HG03460 (cell line): ENCODE measurements at regions not wholly inside any gene's neighbourhood (a gene's known extent, or its start where the extent isn't known, plus 50 kb on each side); places are given as distances from the start of the nearest gene placed in this dataset.
"Not testable (repeated sequence)": the region's sequence is repeated elsewhere in the genome, so short reads cannot be mapped to it uniquely, and the experiment has no call there.

Source experiments
- ATAC-seq: cut with Tn5 transposase; IDR thresholded peaks from one replicate; pipeline ENCODE4 v1.9.1; 2021; ENCODE audit not compliant: unreplicated experiment

DNA sequence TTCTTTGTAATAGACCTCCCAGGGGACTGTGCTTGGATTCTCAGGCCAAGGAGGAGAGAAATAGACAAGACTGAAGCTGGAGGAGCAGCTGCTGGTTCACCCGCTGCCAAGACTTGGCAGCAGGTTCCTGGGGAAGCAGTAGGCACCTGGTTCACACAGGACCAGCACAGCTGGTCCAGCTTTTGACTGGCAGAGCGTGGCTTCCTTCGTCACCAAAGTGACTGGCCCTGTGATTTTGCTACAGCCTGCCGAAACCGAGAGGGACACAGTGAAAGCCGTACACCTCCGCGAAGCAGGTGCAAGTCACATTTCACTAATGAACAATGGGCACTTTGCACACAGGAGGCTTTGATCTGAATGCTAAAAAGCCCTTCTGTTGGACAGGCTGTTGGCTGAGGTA, 199.0 kb downstream of the RNF144B start:
- no peak for ATAC-seq

- peak; percentile 90 for ATAC-seq
These were observed 208.8 kb downstream of the RNF144B start for GRCh38 chr6:18595774-18596530.

- peak; percentile 28 for ATAC-seq
These were observed 209.3 kb downstream of the RNF144B start for GRCh38 chr6:18596531-18596835.

GRCh38 chr6:18598551-18599264, 211.6 kb downstream of the RNF144B start:
- ATAC-seq, result no peak

- no peak for ATAC-seq
These were observed 213.1 kb downstream of the RNF144B start for GRCh38 chr6:18600255-18600654.

- no peak for ATAC-seq
These were observed 214.4 kb downstream of the RNF144B start for GRCh38 chr6:18601516-18602020.

DNA sequence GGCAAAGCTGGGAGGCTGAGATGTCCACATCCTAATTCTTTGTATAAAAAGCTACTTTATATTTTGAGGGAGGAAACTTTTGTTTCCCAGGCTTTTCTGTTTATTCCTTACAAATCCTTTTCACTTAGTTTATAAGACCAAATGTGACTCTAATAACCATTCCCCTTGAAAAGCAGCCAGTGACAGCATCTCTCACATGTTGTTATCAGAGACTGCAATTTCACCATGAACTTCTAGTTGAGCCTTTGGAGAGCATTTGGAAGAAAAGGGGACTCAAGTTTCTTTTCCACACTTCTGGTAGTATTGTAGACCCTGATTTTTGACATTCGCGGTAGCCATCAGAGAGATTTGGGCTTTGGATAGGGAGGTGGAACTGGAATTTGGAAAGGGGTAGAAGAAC, 215.8 kb downstream of the RNF144B start:
- ATAC-seq, result no peak

GRCh38 chr6:18603361-18603760, 216.2 kb downstream of the RNF144B start:
- ATAC-seq, result no peak

GRCh38 chr6:18605841-18606240, 218.7 kb downstream of the RNF144B start:
- ATAC-seq, result no peak

GRCh38 chr6:18609715-18610114, 222.6 kb downstream of the RNF144B start:
- no peak for ATAC-seq

- ATAC-seq, result no peak
These were observed 226.3 kb downstream of the RNF144B start for GRCh38 chr6:18613319-18613925.

DNA sequence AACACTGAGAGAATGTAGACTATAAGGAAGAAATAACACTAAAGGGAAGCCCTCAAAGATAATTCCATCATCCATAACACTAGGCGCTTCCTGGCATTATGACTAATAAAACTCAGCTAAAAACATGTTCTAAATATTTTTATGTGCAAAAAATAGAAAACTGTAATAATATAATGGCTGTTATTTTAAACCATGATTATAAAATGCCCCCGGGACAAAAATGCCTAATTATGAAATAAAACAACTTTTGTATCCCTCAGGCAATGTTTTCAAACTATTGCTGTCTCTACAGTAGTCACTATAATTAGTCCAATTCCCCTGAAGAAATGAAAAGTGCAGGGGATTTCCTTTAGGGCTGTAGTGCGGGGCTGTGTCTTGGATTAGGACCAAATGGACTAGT, 242.4 kb downstream of the RNF144B start:
- no peak for ATAC-seq

DNA sequence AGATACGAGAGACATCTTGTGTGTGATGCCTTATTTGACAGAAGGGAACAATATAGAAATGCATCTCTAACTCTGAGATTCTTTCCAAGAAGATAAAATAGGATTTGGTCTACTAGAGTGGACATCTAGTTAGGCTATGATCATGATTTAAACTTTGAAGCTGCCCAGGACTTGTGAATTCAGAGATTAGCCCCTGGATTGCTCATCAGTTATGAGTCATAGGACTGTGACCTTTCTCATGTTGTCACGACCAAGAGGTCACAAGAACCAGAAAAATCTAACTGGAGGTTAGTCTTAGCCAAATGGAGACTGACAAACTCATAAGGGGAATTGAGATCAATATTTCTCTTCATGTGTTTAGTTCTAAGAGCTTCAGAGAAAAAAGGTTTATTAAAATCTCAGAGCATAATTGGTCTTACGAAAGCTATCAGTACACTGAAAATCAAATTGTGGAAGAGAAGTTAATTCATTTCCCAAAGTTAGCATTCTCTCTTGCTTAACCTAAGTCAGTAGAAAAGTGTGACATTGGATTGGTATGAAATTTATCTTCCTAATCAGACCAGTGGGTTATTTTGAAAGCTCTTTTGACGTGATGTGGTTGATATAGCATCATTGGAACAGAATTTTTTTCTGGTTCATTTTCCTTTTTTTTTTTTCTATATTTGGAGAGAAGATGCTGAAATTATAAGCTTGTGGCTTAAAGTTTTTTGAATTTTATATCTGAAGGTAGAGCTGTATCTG, 245.7 kb downstream of the RNF144B start:
- no peak for ATAC-seq

GRCh38 chr6:18634912-18635311, 247.8 kb downstream of the RNF144B start:
- ATAC-seq, result no peak

DNA sequence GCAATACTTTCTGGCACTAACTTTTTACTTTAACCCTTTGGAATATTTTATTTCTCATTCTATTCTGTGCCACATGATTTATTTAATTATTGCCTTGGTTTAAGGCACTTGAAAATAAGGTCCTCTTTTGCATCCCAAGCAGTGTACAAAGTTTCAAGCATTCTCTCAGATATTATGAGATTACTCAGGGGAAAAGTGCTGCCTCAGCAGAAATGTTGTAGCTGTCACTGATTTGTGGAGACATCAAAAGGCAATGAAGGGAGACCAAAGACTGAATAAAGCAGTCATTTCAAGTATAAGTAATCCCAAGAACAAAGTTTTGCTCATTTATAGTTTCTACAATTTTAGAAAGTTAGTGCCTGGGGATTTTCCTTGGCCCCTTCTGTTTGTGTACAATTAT, 253.0 kb downstream of the RNF144B start:
- no peak for ATAC-seq

DNA sequence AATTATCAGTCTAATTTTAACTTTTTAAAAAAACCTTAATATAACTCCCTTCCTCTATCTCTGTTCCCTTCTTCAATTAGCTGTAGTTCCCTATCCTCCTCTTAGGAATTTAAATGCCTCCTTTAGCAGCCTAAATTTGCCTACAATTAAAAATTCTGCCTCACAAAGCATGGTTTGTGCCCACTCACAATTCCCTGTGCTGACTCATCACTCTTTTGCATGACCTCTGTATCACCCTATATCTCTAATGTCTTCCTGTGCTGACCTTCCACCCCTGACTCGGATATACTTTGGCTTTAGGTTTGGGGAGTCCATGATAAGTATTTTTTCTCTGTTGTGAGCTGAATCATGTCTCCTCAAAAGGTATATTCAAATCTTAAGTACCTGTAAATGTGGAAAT, 253.6 kb downstream of the RNF144B start:
- no peak for ATAC-seq

DNA sequence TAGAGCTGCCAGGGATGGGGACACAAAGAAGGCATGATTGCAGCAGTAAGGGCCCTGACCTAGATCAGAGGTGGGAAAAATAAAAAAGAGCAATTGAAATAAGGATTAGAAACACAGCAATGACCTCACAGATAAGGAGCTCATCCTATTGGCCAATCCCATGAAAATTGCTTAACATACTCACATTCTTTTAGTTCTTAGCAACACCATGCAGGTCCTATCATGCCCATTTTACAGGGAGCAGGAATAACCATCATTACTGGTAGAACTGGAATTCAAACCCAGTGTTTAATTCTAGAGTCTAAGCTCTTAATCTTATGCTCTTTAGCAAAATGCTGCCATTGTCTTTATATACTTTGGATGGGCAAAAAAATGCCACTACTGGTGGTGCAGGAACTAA, 267.7 kb downstream of the RNF144B start:
- ATAC-seq, result no peak

DNA sequence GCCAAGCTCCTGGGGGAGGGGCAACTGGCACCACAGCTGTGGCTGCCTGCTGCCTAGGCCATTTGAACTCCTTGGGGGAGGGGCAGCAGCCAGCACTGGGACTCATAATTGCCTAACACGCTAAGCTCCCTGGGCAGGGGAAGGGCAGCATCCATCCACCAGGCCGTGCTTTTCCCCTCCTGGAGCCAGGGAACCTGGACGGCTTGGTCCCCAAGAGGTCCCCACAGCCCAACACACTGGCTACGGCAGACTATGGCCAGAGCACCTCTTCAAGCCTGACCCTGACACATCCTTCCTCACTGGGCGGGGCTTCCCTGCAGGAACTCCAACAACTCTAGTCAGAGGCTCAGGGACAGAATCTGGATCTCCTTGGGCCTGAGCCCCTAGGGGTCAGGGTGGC, 269.4 kb downstream of the RNF144B start:
- no peak for ATAC-seq

DNA sequence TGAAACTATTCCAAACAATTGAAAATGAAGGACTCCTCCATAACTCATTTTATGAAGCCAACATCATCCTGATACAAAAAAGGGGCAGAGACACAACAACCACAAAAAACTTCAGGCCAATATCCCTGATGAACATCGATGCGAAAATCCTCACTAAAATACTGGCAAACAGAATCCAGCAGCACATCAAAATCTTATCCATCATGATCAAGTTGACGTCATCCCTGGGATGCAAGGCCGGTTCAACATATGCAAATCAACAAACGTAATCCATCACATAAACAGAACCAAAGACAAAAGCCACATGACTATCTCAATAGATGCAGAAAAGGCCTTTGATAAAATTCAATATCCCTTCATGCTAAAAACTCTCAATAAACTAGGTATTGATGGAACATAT, 272.8 kb downstream of the RNF144B start:
- not testable (repeated sequence) for ATAC-seq

- ATAC-seq, result no peak
These were observed 275.9 kb downstream of the RNF144B start for GRCh38 chr6:18663011-18663410.

DNA sequence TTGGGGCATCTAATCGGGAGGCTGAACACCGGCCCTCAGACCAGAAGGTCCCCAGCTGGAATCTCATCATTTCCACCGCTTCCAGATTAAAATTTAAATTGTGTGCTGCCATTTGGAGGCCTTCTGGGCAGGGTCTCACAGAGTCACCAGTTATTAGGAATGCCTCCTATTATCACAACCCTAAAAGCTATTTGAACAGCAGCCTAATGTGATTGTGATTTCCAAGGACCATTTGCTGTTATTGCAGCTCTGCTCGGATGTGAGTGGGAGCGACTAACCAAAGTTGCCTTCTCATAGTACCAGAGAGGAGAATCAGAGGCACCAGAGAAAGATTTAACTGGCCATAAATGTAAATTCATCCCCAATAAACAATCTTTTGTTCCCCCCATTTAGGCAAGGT, 277.3 kb downstream of the RNF144B start:
- no peak for ATAC-seq
